GM18511 (cell line): ENCODE measurements at regions not wholly inside any gene's neighbourhood (a gene's known extent, or its start where the extent isn't known, plus 50 kb on each side); places are given as distances from the start of the nearest gene placed in this dataset.

Source experiments
- ATAC-seq: cut with Tn5 transposase; IDR thresholded peaks from one replicate; pipeline ENCODE4 v1.9.1; 2021; ENCODE audit warnings: mild to moderate bottlenecking, moderate library complexity; ENCODE audit not compliant: unreplicated experiment

GRCh38 chr7:97601931-97602457 is 129.9 kb upstream of the TAC1 start:
- peak; percentile 78 for ATAC-seq

DNA sequence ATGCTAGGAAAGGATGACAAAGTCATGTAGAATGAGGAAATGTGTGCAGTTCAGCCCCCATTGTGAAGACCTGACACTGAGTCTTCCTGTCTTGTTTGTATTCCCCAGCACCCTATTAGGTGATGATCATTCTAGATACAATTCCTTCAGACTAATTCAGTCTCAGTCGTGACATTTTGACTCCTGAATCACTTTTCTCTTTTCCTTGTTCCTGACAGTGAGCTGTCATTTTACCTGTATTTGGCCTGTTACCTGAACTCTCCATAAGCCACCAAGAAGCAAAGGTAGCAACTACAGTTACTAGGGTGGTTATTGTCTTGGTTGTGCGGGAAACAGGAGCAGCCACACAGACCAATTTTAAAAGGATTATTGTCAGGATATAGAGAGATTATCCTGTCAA is 111.4 kb upstream of the TAC1 start:
- no peak for ATAC-seq

GRCh38 chr7:97623333-97623732 is 108.6 kb upstream of the TAC1 start:
- ATAC-seq: peak; percentile 96

DNA sequence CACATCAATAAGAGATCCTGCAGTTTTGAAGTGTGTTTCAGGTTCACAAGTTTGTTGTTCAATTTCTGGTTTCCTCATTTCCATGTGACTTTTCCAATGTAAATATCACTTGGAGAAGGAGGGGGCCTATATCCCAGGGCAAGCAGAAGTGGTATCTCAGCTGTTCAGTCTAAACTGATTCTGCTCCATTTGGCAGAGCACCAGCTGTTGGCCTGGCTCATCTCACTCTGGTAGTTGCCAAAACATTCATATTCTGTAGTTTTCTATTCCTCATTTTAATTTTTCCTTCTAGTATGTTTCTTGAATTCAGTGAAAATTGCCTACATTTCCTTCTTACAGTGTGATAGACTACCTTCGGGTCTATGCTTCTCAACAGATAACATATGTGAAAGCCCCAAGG is 101.8 kb upstream of the TAC1 start:
- no peak for ATAC-seq

DNA sequence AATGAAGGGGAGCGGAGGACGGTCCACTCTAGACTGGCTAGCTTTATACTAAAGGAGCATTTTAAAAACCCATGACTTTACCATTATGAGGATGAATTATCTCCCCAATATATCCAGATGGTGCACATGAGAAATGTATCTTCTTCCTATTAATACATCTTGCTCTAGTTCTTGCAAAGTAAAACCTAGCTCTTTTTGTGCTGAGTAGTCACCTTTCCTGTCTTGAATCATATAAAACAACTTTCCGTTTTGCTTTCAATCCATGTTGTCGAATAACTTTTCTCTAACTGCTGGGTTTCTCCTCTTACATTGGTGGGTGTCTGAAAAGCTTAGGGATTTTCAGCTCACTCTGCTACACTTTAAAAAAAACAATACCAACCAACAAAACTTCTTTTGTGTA is 96.3 kb upstream of the TAC1 start:
- ATAC-seq: no peak

DNA sequence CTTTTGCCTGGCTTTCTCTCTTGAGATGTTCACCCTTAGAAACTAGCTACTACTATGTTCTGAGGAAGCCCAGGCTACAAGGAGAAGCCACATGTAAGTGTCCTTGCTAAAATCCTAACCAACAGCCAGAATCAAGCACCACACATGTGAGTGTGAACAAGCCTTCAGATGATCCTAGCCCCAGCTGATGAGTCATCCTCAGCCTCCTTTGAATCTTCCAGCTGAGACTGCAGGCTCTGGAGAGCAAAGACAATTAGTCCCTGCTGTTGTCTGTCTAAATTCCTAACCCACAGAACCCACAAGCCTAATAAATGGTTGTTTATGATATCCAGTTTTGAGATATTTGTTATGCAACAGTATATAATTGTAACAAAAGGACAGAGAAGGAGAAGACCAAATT is 92.8 kb upstream of the TAC1 start:
- no peak for ATAC-seq

DNA sequence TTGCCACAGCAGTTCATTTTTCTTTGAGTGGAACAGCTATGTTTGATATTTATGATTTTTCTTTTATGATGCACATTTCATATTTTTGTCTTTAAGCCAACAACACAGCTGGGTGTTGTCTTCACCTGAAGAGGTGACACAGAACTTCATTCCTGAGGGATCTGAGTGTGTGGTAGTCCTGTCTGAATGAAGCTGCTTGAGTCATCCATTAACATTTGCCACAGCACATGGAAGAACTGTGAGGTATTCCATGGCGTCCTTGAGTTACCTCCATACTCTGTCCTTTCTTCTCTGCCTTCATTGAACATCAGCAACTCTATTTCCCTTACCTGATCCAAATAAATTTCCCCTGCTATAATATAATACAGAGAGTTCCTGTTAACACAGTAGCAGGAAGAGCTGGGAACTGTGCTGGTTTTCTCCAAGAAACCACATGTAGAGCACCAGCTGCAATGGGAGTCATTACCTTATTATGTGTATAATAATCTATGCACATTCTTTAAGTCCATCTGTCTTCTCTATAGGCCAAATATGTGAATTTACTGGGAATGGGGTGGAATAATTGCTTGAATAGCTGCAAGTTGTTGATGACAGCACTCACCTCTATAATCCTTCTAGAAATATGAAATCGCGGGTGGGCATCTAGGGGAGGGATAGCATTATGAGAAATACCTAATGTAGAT is 72.4 kb upstream of the TAC1 start:
- no peak for ATAC-seq

DNA sequence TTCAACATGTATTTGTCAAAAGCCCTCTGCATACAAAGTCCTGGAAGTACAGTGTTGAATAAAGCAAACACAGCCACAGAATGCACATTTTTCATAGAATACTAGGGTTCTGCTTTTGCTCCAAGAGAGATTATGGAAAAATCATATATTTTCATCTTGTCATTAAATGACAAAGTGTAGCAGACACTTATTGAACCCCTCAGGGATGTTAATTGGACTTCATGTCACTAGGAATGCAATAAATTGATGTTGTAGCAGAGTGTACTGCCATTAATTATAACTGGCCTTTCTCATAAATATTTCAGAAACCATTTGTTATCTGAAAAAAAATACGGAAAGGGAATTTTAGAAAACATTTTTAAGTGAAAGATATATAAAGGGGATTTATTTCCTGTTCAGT is 64.5 kb upstream of the TAC1 start:
- no peak for ATAC-seq

- no peak for ATAC-seq
These were observed 60.3 kb upstream of the TAC1 start for GRCh38 chr7:97671571-97671970.

GRCh38 chr7:97680622-97681021 is 51.3 kb upstream of the TAC1 start:
- ATAC-seq: no peak
